Spinal cord (tissue), 9 donors: ENCODE measurements at regions not wholly inside any gene's neighbourhood (a gene's known extent, or its start where the extent isn't known, plus 50 kb on each side); places are given as distances from the start of the nearest gene placed in this dataset.
A peak's percentile ranks its signal among the peaks of the same experiment; 100 is the strongest.
"Not testable (repeated sequence)": the region's sequence is repeated elsewhere in the genome, so short reads cannot be mapped to it uniquely, and the experiment has no call there.

Experiments
- DNase-seq, 6 donors: peaks; one replicate each; pipeline versions ENCODE4 v3.0.0 to v3.0.0-alpha.2; 2013 to 2015; ENCODE audit warnings: low spot score in 6 of 6, low read depth in 4 of 6
- H3K27ac ChIP-seq: one replicate; pipeline ENCODE4 v1.5.1; 2013; ENCODE audit warnings: low read depth, low read length, control low read depth
- H3K27me3 ChIP-seq: one replicate; pipeline ENCODE4 v1.6.1; 2013; ENCODE audit warnings: low read length; ENCODE audit not compliant: control insufficient read depth, insufficient read depth
- H3K36me3 ChIP-seq: one replicate; pipeline ENCODE4 v1.6.1; 2013; ENCODE audit warnings: low read length; ENCODE audit not compliant: control insufficient read depth, insufficient read depth
- H3K4me1 ChIP-seq: one replicate; pipeline ENCODE4 v1.6.1; 2013; ENCODE audit warnings: low read length; ENCODE audit not compliant: control insufficient read depth, insufficient read depth
- H3K4me3 ChIP-seq: one replicate; pipeline ENCODE4 v1.5.1; 2013; ENCODE audit warnings: low read depth, low read length, control low read depth
- H3K9me3 ChIP-seq: one replicate; pipeline ENCODE4 v1.6.1; 2013; ENCODE audit warnings: low read length; ENCODE audit not compliant: control insufficient read depth, insufficient read depth
- WGBS: methylation state at CpG from one replicate; pipeline ENCODE4 v1.1.5; 2013; ENCODE audit warnings: missing lambda C conversion rate; ENCODE audit not compliant: insufficient coverage; 5-methylcytosine and 5-hydroxymethylcytosine counted together
- donor health status: healthy.

- H3K27ac ChIP-seq: no peak overlapping the region
- no peak for DNase-seq
- no peaks in the 10 kb centered on the region for H3K9me3 ChIP-seq
- 58% methylated on average over 1 of the region's 1 CpG for WGBS
- no peaks in the 10 kb centered on the region for H3K27me3 ChIP-seq
- H3K4me3 ChIP-seq: no peak overlapping the region
- H3K4me1 ChIP-seq: no peaks in the 10 kb centered on the region
- no peaks in the 10 kb centered on the region for H3K36me3 ChIP-seq
These were observed 207.4 kb upstream of the MAOA start for GRCh38 chrX:43448688-43449087.

GRCh38 chrX:43450355-43450754 lies 205.7 kb upstream of the MAOA start:
- no peaks in the 10 kb centered on the region for H3K4me1 ChIP-seq
- no peaks in the 10 kb centered on the region for H3K9me3 ChIP-seq
- no peak overlapping the region for H3K4me3 ChIP-seq
- WGBS: no CpG with 5 or more reads among the region's 4 CpGs
- H3K27me3 ChIP-seq: no peaks in the 10 kb centered on the region
- DNase-seq: peak in 1 of 6 donors; percentile 11
- H3K27ac ChIP-seq: no peak overlapping the region
- no peaks in the 10 kb centered on the region for H3K36me3 ChIP-seq

- DNase-seq, H3K4me3 ChIP-seq, H3K27me3 ChIP-seq, H3K27ac ChIP-seq, H3K36me3 ChIP-seq, H3K9me3 ChIP-seq, H3K4me1 ChIP-seq: not testable (repeated sequence)
- WGBS: no CpG with 5 or more reads among the region's 4 CpGs
These were observed 204.0 kb upstream of the MAOA start for GRCh38 chrX:43451976-43452686.

- DNase-seq: no peak
- Histone ChIP-seq H3K4me3 (no peak overlapping the region), H3K9me3 (no peaks in the 10 kb centered on the region), H3K27ac (no peak overlapping the region), H3K27me3 (peaks cover 2% of the 10 kb centered on the region), H3K4me1 (no peaks in the 10 kb centered on the region), H3K36me3 (no peaks in the 10 kb centered on the region)
- WGBS: 100% methylated on average over 1 of the region's 3 CpGs
These were observed 200.0 kb upstream of the MAOA start for GRCh38 chrX:43456063-43456462.

GRCh38 chrX:43456906-43457305 lies 199.2 kb upstream of the MAOA start:
- Histone ChIP-seq H3K27me3 (peaks cover 4% of the 10 kb centered on the region), H3K4me3 (no peak overlapping the region), H3K4me1 (no peaks in the 10 kb centered on the region), H3K27ac (no peak overlapping the region), H3K9me3 (no peaks in the 10 kb centered on the region), H3K36me3 (no peaks in the 10 kb centered on the region)
- no CpG with 5 or more reads among the region's 2 CpGs for WGBS
- DNase-seq: no peak

GRCh38 chrX:43467608-43468234 lies 188.4 kb upstream of the MAOA start:
- WGBS: 57% methylated on average over 8 of the region's 8 CpGs
- Histone ChIP-seq H3K4me3 (no peak overlapping the region), H3K9me3 (no peaks in the 10 kb centered on the region), H3K27ac (no peak overlapping the region), H3K27me3 (peaks cover 3% of the 10 kb centered on the region), H3K4me1 (no peaks in the 10 kb centered on the region), H3K36me3 (no peaks in the 10 kb centered on the region)
- no peak for DNase-seq

GRCh38 chrX:43469391-43470054 lies 186.6 kb upstream of the MAOA start:
- Histone ChIP-seq H3K4me3 (no peak overlapping the region), H3K4me1 (no peaks in the 10 kb centered on the region), H3K9me3 (no peaks in the 10 kb centered on the region), H3K36me3 (no peaks in the 10 kb centered on the region), H3K27me3 (peaks cover 3% of the 10 kb centered on the region), H3K27ac (no peak overlapping the region)
- no CpG with 5 or more reads among the region's 2 CpGs for WGBS
- no peak for DNase-seq

GRCh38 chrX:43474321-43474720 lies 181.8 kb upstream of the MAOA start:
- Histone ChIP-seq H3K9me3 (no peaks in the 10 kb centered on the region), H3K27me3 (peaks cover 3% of the 10 kb centered on the region), H3K27ac (no peak overlapping the region), H3K36me3 (no peaks in the 10 kb centered on the region), H3K4me1 (no peaks in the 10 kb centered on the region), H3K4me3 (no peak overlapping the region)
- WGBS: 62% methylated on average over 2 of the region's 2 CpGs
- no peak for DNase-seq

- H3K36me3 ChIP-seq: no peaks in the 10 kb centered on the region
- H3K27me3 ChIP-seq: peaks cover 8% of the 10 kb centered on the region
- DNase-seq: no peak
- H3K4me1 ChIP-seq: no peaks in the 10 kb centered on the region
- WGBS: no CpG with 5 or more reads among the region's 3 CpGs
- H3K4me3 ChIP-seq: no peak overlapping the region
- no peak overlapping the region for H3K27ac ChIP-seq
- no peaks in the 10 kb centered on the region for H3K9me3 ChIP-seq
These were observed 177.0 kb upstream of the MAOA start for GRCh38 chrX:43479070-43479469.

- 33% methylated on average over 1 of the region's 4 CpGs for WGBS
- Histone ChIP-seq H3K27ac (no peak overlapping the region), H3K4me1 (no peaks in the 10 kb centered on the region), H3K36me3 (no peaks in the 10 kb centered on the region), H3K27me3 (peaks cover 8% of the 10 kb centered on the region), H3K9me3 (no peaks in the 10 kb centered on the region), H3K4me3 (no peak overlapping the region)
- no peak for DNase-seq
These were observed 176.2 kb upstream of the MAOA start for GRCh38 chrX:43479850-43480249.
